ENCODE measurements at regions not wholly inside any gene's neighbourhood (a gene's known extent, or its start where the extent isn't known, plus 50 kb on each side); places are given as distances from the start of the nearest gene placed in this dataset.

- Histone ChIP-seq H3K27me3 (no peaks in the 10 kb centered on the region), H3K27ac (replicated peaks in 1 of 4) (no peak overlapping the region), H3K36me3 (no peaks in the 10 kb centered on the region), H3K4me1 (no peaks in the 10 kb centered on the region), H3K9me3 (no peaks in the 10 kb centered on the region), H3K4me3 (no peak overlapping the region)
- intact Hi-C loops (cut with DNase I) = no loop called here
- 69% methylated on average over 2 of the region's 2 CpGs for WGBS
- no peak for DNase-seq (ENCODE audit: extremely low spot score)
- no peak for TF ChIP-seq POLR2A (IDR thresholded peaks at IDR 0.05; ENCODE audit: low read depth)
- TF ChIP-seq, protein P1, sequence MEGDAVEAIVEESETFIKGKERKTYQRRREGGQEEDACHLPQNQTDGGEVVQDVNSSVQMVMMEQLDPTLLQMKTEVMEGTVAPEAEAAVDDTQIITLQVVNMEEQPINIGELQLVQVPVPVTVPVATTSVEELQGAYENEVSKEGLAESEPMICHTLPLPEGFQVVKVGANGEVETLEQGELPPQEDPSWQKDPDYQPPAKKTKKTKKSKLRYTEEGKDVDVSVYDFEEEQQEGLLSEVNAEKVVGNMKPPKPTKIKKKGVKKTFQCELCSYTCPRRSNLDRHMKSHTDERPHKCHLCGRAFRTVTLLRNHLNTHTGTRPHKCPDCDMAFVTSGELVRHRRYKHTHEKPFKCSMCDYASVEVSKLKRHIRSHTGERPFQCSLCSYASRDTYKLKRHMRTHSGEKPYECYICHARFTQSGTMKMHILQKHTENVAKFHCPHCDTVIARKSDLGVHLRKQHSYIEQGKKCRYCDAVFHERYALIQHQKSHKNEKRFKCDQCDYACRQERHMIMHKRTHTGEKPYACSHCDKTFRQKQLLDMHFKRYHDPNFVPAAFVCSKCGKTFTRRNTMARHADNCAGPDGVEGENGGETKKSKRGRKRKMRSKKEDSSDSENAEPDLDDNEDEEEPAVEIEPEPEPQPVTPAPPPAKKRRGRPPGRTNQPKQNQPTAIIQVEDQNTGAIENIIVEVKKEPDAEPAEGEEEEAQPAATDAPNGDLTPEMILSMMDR (IDR thresholded peaks at IDR 0.05) = no peak
Observed at GRCh38 chr5:98606961-98607360, 166.5 kb upstream of the RGMB start.

DNA sequence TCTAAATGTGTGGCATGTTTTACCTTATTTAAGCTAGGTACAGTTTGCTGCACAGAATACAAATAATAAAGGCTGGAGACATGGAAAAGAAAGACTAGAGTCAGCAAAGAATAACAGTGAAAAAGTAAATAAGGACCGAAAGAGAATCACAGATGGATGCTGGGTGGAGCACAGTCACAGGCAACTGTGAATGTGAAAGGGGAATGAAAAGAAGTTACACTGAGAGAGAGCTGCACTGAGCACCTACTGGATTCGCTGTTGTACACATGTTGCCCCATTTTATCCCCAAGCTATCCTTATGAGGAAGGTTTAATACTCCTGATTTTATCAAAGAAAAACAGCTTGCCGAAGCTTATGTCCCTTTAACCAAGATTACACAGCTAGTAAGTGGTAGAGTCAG lies 165.4 kb upstream of the RGMB start:
- TF ChIP-seq EP300 (IDR thresholded peaks at IDR 0.05) (no peak), POLR2A (IDR thresholded peaks at IDR 0.05; ENCODE audit: low read depth) (no peak), POLR2AphosphoS5 (IDR thresholded peaks at IDR 0.05) (no peak)
- TF ChIP-seq, protein P1 (IDR thresholded peaks at IDR 0.05) = no peak
- peaks cover 0 to under 1% (median 0%) of the 10 kb centered on the region in 4 donors for H3K4me1 ChIP-seq
- no peak for DNase-seq (ENCODE audit: extremely low spot score)
- no peak overlapping the region for H3K4me3 ChIP-seq
- H3K36me3 ChIP-seq = no peaks in the 10 kb centered on the region
- no peak overlapping the region for H3K27ac ChIP-seq (replicated peaks in 1 of 4)
- no peaks in the 10 kb centered on the region for H3K27me3 ChIP-seq
- WGBS = 76% methylated on average over 3 of the region's 3 CpGs
- no peaks in the 10 kb centered on the region for H3K9me3 ChIP-seq
- intact Hi-C loops (cut with DNase I) = no loop called here

- Histone ChIP-seq H3K4me3 (no peak overlapping the region), H3K27ac (replicated peaks in 1 of 4) (no peak overlapping the region), H3K27me3 (no peaks in the 10 kb centered on the region), H3K4me1 (peaks cover 0 to 6% (median 0%) of the 10 kb centered on the region in 4 donors), H3K36me3 (no peaks in the 10 kb centered on the region), H3K9me3 (no peaks in the 10 kb centered on the region)
- 88% methylated on average over 1 of the region's 1 CpG for WGBS
- TF ChIP-seq EP300 (IDR thresholded peaks at IDR 0.05) (no peak), POLR2AphosphoS5 (IDR thresholded peaks at IDR 0.05) (no peak), POLR2A (IDR thresholded peaks at IDR 0.05; ENCODE audit: low read depth) (no peak)
- TF ChIP-seq, protein P1 (IDR thresholded peaks at IDR 0.05) = no peak
- no peak for DNase-seq (ENCODE audit: extremely low spot score)
- intact Hi-C loops (cut with DNase I) = no loop called here
Observed at GRCh38 chr5:98614341-98614740, 159.1 kb upstream of the RGMB start.

DNA sequence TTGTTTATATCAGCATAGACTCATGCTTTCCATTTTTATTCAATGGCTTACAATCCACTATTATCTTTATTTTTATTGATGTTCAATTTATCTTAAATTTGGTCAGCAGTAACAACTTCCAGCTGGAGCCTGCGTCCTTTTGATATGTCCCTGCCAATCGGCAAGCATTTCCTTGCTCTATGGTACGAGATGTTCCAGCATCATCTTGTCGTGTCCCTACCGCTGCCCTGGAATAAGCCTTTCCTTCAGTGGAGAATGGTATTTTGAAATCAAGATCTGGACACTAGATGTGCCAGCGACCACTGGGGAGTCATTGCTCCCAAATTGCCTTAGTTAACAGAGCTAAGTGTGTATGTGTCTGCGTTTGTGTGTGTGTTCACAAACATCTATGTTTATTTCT lies 151.6 kb upstream of the RGMB start:
- no peak for TF ChIP-seq POLR2A (IDR thresholded peaks at IDR 0.05; ENCODE audit: low read depth)
- no peak for TF ChIP-seq POLR2AphosphoS5 (IDR thresholded peaks at IDR 0.05)
- TF ChIP-seq, protein P1 (IDR thresholded peaks at IDR 0.05) = no peak
- TF ChIP-seq EP300 (IDR thresholded peaks at IDR 0.05) = no peak
- Histone ChIP-seq H3K4me1 (no peaks in the 10 kb centered on the region), H3K27me3 (no peaks in the 10 kb centered on the region), H3K4me3 (no peak overlapping the region), H3K27ac (replicated peaks in 1 of 4) (no peak overlapping the region), H3K36me3 (no peaks in the 10 kb centered on the region), H3K9me3 (no peaks in the 10 kb centered on the region)
- WGBS = 89% methylated on average over 7 of the region's 7 CpGs
- intact Hi-C loops (cut with DNase I) = no loop called here
- no peak for DNase-seq (ENCODE audit: extremely low spot score)

DNA sequence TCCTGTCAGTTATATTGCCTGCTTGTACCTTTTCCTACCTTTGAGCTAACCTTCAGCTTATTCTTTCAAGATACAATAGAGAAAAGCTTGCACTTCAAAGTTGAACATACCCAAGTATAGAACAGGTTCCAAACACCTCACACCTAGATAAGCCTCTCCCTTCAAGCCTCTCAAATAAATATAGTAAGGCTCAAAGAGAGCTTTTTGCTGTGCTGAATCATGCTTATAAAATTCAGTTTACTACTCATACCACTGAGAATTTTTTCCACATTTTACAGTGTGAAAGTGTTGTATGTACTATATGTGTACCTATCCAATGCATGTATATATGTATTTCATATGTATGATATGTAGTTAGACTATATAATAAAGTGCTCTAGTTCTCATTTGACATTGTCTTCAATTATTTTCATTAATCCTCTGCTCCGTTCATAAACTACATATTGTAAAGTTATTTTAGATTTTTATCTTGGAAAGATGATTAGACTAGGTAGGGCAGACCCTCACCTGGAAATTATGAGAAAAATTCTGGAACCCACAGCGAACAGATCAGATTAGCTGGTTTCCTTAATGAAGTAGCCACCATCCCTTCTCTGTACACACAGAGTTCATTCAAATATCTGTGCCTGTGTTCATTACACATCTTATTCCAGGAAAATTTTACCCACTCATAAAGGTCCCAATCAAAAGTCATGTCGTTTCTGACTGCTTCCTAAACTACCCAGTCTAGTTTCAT lies 149.2 kb upstream of the RGMB start:
- Histone ChIP-seq H3K27ac (replicated peaks in 1 of 4) (no peak overlapping the region), H3K4me3 (no peak overlapping the region), H3K9me3 (no peaks in the 10 kb centered on the region), H3K36me3 (no peaks in the 10 kb centered on the region), H3K4me1 (no peaks in the 10 kb centered on the region), H3K27me3 (no peaks in the 10 kb centered on the region)
- WGBS = 80% methylated on average over 3 of the region's 3 CpGs
- TF ChIP-seq, protein P1 (IDR thresholded peaks at IDR 0.05) = no peak
- TF ChIP-seq POLR2A (IDR thresholded peaks at IDR 0.05; ENCODE audit: low read depth) = no peak
- intact Hi-C loops (cut with DNase I) = no loop called here
- no peak for DNase-seq (ENCODE audit: extremely low spot score)
